ENCODE measurements at regions not wholly inside any gene's neighbourhood (a gene's known extent, or its start where the extent isn't known, plus 50 kb on each side); places are given as distances from the start of the nearest gene placed in this dataset.
"Not testable (repeated sequence)": the region's sequence is repeated elsewhere in the genome, so short reads cannot be mapped to it uniquely, and the experiment has no call there.

- TF ChIP-seq POLR2A, CTCF (IDR thresholded peaks at IDR 0.05): not testable (repeated sequence)
Measured at GRCh38 chr10:30706189-30706588, 76.6 kb upstream of the LYZL2 start.
